ENCODE measurements at regions not wholly inside any gene's neighbourhood (a gene's known extent, or its start where the extent isn't known, plus 50 kb on each side); places are given as distances from the start of the nearest gene placed in this dataset.

GRCh38 chr3:29144807-29145206 is 136.1 kb upstream of the RBMS3 start:
- no peak for TF ChIP-seq CTCF (IDR thresholded peaks at IDR 0.05)
- TF ChIP-seq POLR2AphosphoS5 (IDR thresholded peaks at IDR 0.05) = no peak
- TF ChIP-seq EP300 (IDR thresholded peaks at IDR 0.05; ENCODE audit: low read depth) = no peak

Data from transverse colon (tissue), 4 donors.